ENCODE measurements at regions not wholly inside any gene's neighbourhood (a gene's known extent, or its start where the extent isn't known, plus 50 kb on each side); places are given as distances from the start of the nearest gene placed in this dataset.

DNA sequence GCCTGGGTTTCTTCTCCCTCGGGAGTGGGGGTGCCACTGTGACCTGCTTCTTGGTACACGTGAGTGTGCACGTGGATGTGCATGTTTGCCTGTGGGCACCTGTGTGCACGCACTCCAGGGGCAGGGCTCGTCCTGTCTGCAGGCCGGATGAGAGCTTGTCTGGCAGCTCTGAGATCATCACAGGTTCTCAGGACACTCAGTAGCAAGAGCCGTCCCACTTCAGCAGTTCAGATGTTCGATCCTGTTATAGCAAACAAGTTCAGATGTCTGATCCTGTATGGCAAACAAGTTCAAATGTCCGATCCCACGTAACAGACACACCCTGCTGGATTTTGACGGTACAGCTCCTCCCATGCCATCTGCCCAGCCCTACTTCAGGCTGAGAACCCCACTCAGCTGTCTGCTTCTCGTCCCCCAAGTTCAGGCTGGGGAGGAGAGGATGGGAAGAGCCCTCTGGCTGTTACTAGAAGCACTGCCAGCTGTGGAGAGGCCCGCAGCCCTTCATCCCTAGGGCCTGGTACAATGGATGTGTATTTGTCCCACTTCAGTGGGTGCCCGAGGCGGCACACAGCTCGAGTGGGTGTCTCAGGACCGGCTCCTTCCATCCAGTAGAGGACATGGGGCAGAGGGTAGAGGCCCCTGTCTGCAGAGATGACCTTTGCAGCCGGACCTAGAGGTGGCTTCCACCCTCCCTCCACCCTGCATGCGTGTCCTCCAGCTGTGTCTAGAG is 1126.9 kb downstream of the BRD1 start (continued):
- TF ChIP-seq, protein P1, sequence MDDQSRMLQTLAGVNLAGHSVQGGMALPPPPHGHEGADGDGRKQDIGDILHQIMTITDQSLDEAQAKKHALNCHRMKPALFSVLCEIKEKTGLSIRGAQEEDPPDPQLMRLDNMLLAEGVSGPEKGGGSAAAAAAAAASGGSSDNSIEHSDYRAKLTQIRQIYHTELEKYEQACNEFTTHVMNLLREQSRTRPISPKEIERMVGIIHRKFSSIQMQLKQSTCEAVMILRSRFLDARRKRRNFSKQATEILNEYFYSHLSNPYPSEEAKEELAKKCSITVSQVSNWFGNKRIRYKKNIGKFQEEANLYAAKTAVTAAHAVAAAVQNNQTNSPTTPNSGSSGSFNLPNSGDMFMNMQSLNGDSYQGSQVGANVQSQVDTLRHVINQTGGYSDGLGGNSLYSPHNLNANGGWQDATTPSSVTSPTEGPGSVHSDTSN (CRISPR knock-in tag; IDR thresholded peaks at IDR 0.05; ENCODE audit: borderline replicate concordance), result no peak
- TF ChIP-seq, protein P2, sequence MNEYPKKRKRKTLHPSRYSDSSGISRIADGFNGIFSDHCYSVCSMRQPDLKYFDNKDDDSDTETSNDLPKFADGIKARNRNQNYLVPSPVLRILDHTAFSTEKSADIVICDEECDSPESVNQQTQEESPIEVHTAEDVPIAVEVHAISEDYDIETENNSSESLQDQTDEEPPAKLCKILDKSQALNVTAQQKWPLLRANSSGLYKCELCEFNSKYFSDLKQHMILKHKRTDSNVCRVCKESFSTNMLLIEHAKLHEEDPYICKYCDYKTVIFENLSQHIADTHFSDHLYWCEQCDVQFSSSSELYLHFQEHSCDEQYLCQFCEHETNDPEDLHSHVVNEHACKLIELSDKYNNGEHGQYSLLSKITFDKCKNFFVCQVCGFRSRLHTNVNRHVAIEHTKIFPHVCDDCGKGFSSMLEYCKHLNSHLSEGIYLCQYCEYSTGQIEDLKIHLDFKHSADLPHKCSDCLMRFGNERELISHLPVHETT (CRISPR knock-in tag; conservative IDR thresholded peaks at IDR 0.05), result no peak
- TF ChIP-seq NR3C1 (CRISPR knock-in tag; IDR thresholded peaks at IDR 0.05) (no peak), MXD4 (CRISPR knock-in tag; IDR thresholded peaks at IDR 0.05) (no peak), POGZ (CRISPR knock-in tag; IDR thresholded peaks at IDR 0.05) (0 out of 2 replicates have a peak, but pooled peaks have one; percentile 24), ZNF891 (CRISPR knock-in tag; IDR thresholded peaks at IDR 0.05) (0 out of 2 replicates have a peak, but pooled peaks have one; percentile 40), ATF7 (IDR thresholded peaks at IDR 0.05) (no peak), ATF7 (CRISPR knock-in tag; IDR thresholded peaks at IDR 0.05) (no peak), ZNF431 (CRISPR knock-in tag; IDR thresholded peaks at IDR 0.05; ENCODE audit: borderline replicate concordance, low read depth) (0 out of 2 replicates have a peak, but pooled peaks have one; percentile 27), TP53 (CRISPR knock-in tag; conservative IDR thresholded peaks at IDR 0.05) (no peak), CHD2 (IDR thresholded peaks at IDR 0.05; ENCODE audit: low read depth, low read length) (no peak), SIN3B (IDR thresholded peaks at IDR 0.05; ENCODE audit: low read length) (no peak), ZNF850 (CRISPR knock-in tag; conservative IDR thresholded peaks at IDR 0.05) (no peak), ZZZ3 (CRISPR knock-in tag; IDR thresholded peaks at IDR 0.05; ENCODE audit: borderline replicate concordance) (no peak), GATAD2A (CRISPR knock-in tag; IDR thresholded peaks at IDR 0.05) (no peak), ZNF264 (CRISPR knock-in tag; IDR thresholded peaks at IDR 0.05) (0 out of 2 replicates have a peak, but pooled peaks have one; percentile 32), ZBTB7A (CRISPR knock-in tag; IDR thresholded peaks at IDR 0.05) (no peak), NR1H2 (CRISPR knock-in tag; IDR thresholded peaks at IDR 0.05; ENCODE audit: borderline replicate concordance, low read depth) (no peak), TCF12 (IDR thresholded peaks at IDR 0.05) (no peak), TCF12 (CRISPR knock-in tag; IDR thresholded peaks at IDR 0.05) (no peak)
- TF ChIP-seq, protein P3, sequence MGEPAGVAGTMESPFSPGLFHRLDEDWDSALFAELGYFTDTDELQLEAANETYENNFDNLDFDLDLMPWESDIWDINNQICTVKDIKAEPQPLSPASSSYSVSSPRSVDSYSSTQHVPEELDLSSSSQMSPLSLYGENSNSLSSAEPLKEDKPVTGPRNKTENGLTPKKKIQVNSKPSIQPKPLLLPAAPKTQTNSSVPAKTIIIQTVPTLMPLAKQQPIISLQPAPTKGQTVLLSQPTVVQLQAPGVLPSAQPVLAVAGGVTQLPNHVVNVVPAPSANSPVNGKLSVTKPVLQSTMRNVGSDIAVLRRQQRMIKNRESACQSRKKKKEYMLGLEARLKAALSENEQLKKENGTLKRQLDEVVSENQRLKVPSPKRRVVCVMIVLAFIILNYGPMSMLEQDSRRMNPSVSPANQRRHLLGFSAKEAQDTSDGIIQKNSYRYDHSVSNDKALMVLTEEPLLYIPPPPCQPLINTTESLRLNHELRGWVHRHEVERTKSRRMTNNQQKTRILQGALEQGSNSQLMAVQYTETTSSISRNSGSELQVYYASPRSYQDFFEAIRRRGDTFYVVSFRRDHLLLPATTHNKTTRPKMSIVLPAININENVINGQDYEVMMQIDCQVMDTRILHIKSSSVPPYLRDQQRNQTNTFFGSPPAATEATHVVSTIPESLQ (CRISPR knock-in tag; conservative IDR thresholded peaks at IDR 0.05), result no peak
- TF ChIP-seq, protein P4, sequence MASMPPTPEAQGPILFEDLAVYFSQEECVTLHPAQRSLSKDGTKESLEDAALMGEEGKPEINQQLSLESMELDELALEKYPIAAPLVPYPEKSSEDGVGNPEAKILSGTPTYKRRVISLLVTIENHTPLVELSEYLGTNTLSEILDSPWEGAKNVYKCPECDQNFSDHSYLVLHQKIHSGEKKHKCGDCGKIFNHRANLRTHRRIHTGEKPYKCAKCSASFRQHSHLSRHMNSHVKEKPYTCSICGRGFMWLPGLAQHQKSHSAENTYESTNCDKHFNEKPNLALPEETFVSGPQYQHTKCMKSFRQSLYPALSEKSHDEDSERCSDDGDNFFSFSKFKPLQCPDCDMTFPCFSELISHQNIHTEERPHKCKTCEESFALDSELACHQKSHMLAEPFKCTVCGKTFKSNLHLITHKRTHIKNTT (CRISPR knock-in tag; IDR thresholded peaks at IDR 0.05), result no peak
- TF ChIP-seq, protein P5, sequence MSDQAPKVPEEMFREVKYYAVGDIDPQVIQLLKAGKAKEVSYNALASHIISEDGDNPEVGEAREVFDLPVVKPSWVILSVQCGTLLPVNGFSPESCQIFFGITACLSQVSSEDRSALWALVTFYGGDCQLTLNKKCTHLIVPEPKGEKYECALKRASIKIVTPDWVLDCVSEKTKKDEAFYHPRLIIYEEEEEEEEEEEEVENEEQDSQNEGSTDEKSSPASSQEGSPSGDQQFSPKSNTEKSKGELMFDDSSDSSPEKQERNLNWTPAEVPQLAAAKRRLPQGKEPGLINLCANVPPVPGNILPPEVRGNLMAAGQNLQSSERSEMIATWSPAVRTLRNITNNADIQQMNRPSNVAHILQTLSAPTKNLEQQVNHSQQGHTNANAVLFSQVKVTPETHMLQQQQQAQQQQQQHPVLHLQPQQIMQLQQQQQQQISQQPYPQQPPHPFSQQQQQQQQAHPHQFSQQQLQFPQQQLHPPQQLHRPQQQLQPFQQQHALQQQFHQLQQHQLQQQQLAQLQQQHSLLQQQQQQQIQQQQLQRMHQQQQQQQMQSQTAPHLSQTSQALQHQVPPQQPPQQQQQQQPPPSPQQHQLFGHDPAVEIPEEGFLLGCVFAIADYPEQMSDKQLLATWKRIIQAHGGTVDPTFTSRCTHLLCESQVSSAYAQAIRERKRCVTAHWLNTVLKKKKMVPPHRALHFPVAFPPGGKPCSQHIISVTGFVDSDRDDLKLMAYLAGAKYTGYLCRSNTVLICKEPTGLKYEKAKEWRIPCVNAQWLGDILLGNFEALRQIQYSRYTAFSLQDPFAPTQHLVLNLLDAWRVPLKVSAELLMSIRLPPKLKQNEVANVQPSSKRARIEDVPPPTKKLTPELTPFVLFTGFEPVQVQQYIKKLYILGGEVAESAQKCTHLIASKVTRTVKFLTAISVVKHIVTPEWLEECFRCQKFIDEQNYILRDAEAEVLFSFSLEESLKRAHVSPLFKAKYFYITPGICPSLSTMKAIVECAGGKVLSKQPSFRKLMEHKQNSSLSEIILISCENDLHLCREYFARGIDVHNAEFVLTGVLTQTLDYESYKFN (CRISPR knock-in tag; conservative IDR thresholded peaks at IDR 0.05), result peak; percentile 38; the same call in 1 of the 2 replicates

Data from HepG2 (cell line).